ENCODE measurements at regions not wholly inside any gene's neighbourhood (a gene's known extent, or its start where the extent isn't known, plus 50 kb on each side); places are given as distances from the start of the nearest gene placed in this dataset.

GRCh38 chr3:4897765-4898453 lies 81.3 kb upstream of the BHLHE40 start:
- H3K27me3 ChIP-seq: no peaks in the 10 kb centered on the region
- no peak overlapping the region for H3K4me3 ChIP-seq
- H3K4me1 ChIP-seq: peaks cover 0 to 29% (median 7%) of the 10 kb centered on the region in 10 experiments; a peak in 12 of 20 replicates
- no peaks in the 10 kb centered on the region for H3K36me3 ChIP-seq
- peak overlapping the region in 3 of 11 experiments; percentile 3 to 54 (median 49); a peak in 4 of 22 replicates for H3K4me2 ChIP-seq
- H3K9me3 ChIP-seq (replicated peaks in 1 of 11): peaks cover 0 to 2% (median 0%) of the 10 kb centered on the region in 11 experiments; a peak in 1 of 22 replicates
- no peak for TF ChIP-seq Cebpa-rat (IDR thresholded peaks at IDR 0.05)
- H4K20me1 ChIP-seq: no peaks in the 10 kb centered on the region
- no peak overlapping the region for H3K27ac ChIP-seq
- no peak overlapping the region for H3K9ac ChIP-seq

GRCh38 chr3:4898454-4899313 lies 80.6 kb upstream of the BHLHE40 start:
- no peaks in the 10 kb centered on the region for H3K36me3 ChIP-seq
- H3K27ac ChIP-seq: no peak overlapping the region
- H3K27me3 ChIP-seq: no peaks in the 10 kb centered on the region
- H3K9ac ChIP-seq: no peak overlapping the region
- no peaks in the 10 kb centered on the region for H3K9me3 ChIP-seq (replicated peaks in 1 of 11)
- peak overlapping the region in 3 of 11 experiments; percentile 3 to 54 (median 49); a peak in 4 of 22 replicates for H3K4me2 ChIP-seq
- no peaks in the 10 kb centered on the region for H4K20me1 ChIP-seq
- no peak for TF ChIP-seq Cebpa-rat (IDR thresholded peaks at IDR 0.05)
- H3K4me1 ChIP-seq: peaks cover 0 to 29% (median 2%) of the 10 kb centered on the region in 10 experiments; a peak in 12 of 20 replicates
- no peak overlapping the region for H3K4me3 ChIP-seq

- Histone ChIP-seq H3K27me3 (no peaks in the 10 kb centered on the region), H3K9me3 (replicated peaks in 1 of 11) (no peaks in the 10 kb centered on the region), H3K4me1 (peaks cover 0 to 34% (median 1%) of the 10 kb centered on the region in 10 experiments; a peak in 10 of 20 replicates), H3K4me3 (no peak overlapping the region), H3K36me3 (no peaks in the 10 kb centered on the region), H3K9ac (no peak overlapping the region), H4K20me1 (no peaks in the 10 kb centered on the region), H3K4me2 (no peak overlapping the region), H3K27ac (no peak overlapping the region)
- no peak for TF ChIP-seq Cebpa-rat (IDR thresholded peaks at IDR 0.05)
Measured at GRCh38 chr3:4899710-4900109, 79.5 kb upstream of the BHLHE40 start.

GRCh38 chr3:4900298-4900697 lies 78.9 kb upstream of the BHLHE40 start:
- no peak overlapping the region for H3K4me2 ChIP-seq
- H3K27me3 ChIP-seq: no peaks in the 10 kb centered on the region
- H3K4me1 ChIP-seq: peaks cover 0 to 39% (median 6%) of the 10 kb centered on the region in 10 experiments; a peak in 10 of 20 replicates
- no peak for TF ChIP-seq Cebpa-rat (IDR thresholded peaks at IDR 0.05)
- no peaks in the 10 kb centered on the region for H4K20me1 ChIP-seq
- no peak overlapping the region for H3K4me3 ChIP-seq
- H3K36me3 ChIP-seq: no peaks in the 10 kb centered on the region
- H3K9me3 ChIP-seq (replicated peaks in 1 of 11): no peaks in the 10 kb centered on the region
- no peak overlapping the region for H3K27ac ChIP-seq
- H3K9ac ChIP-seq: no peak overlapping the region

- H3K4me1 ChIP-seq: peaks cover 0 to 13% (median 6%) of the 10 kb centered on the region in 10 experiments; a peak in 9 of 20 replicates
- no peak overlapping the region for H3K4me3 ChIP-seq
- H3K36me3 ChIP-seq: no peaks in the 10 kb centered on the region
- H3K4me2 ChIP-seq: peak overlapping the region in 7 of 11 experiments; percentile 7 to 51 (median 21); a peak in 8 of 22 replicates
- no peaks in the 10 kb centered on the region for H4K20me1 ChIP-seq
- no peaks in the 10 kb centered on the region for H3K9me3 ChIP-seq (replicated peaks in 1 of 11)
- peak in 8 of 11 experiments; percentile 80 to 99 (median 92); a peak in 12 of 22 replicates for TF ChIP-seq Cebpa-rat (IDR thresholded peaks at IDR 0.05)
- H3K27ac ChIP-seq: no peak overlapping the region
- H3K27me3 ChIP-seq: no peaks in the 10 kb centered on the region
- no peak overlapping the region for H3K9ac ChIP-seq
Measured at GRCh38 chr3:4904811-4905695, 74.2 kb upstream of the BHLHE40 start.

GRCh38 chr3:4906107-4906621 lies 73.1 kb upstream of the BHLHE40 start:
- H3K9me3 ChIP-seq (replicated peaks in 1 of 11): no peaks in the 10 kb centered on the region
- no peak overlapping the region for H3K4me2 ChIP-seq
- H3K4me3 ChIP-seq: no peak overlapping the region
- no peaks in the 10 kb centered on the region for H3K27me3 ChIP-seq
- H4K20me1 ChIP-seq: no peaks in the 10 kb centered on the region
- no peak overlapping the region for H3K27ac ChIP-seq
- TF ChIP-seq Cebpa-rat (IDR thresholded peaks at IDR 0.05): no peak
- H3K36me3 ChIP-seq: no peaks in the 10 kb centered on the region
- H3K4me1 ChIP-seq: peaks cover 0 to 13% (median 6%) of the 10 kb centered on the region in 10 experiments; a peak in 9 of 20 replicates
- H3K9ac ChIP-seq: no peak overlapping the region

GRCh38 chr3:4907050-4907449 lies 72.2 kb upstream of the BHLHE40 start:
- Histone ChIP-seq H3K9ac (no peak overlapping the region), H3K27me3 (no peaks in the 10 kb centered on the region), H3K27ac (no peak overlapping the region), H3K4me2 (no peak overlapping the region), H3K9me3 (replicated peaks in 1 of 11) (no peaks in the 10 kb centered on the region), H4K20me1 (no peaks in the 10 kb centered on the region), H3K36me3 (no peaks in the 10 kb centered on the region), H3K4me1 (peaks cover 0 to 13% (median 6%) of the 10 kb centered on the region in 10 experiments; a peak in 9 of 20 replicates), H3K4me3 (no peak overlapping the region)
- no peak for TF ChIP-seq Cebpa-rat (IDR thresholded peaks at IDR 0.05)

- no peak overlapping the region for H3K27ac ChIP-seq
- no peaks in the 10 kb centered on the region for H3K36me3 ChIP-seq
- peaks cover 0 to 2% (median 0%) of the 10 kb centered on the region in 11 experiments; a peak in 2 of 22 replicates for H3K9me3 ChIP-seq (replicated peaks in 1 of 11)
- peaks cover 0 to 13% (median 6%) of the 10 kb centered on the region in 10 experiments; a peak in 9 of 20 replicates for H3K4me1 ChIP-seq
- H4K20me1 ChIP-seq: no peaks in the 10 kb centered on the region
- no peak overlapping the region for H3K4me2 ChIP-seq
- H3K4me3 ChIP-seq: no peak overlapping the region
- H3K27me3 ChIP-seq: no peaks in the 10 kb centered on the region
- H3K9ac ChIP-seq: no peak overlapping the region
- TF ChIP-seq Cebpa-rat (IDR thresholded peaks at IDR 0.05): no peak
Measured at GRCh38 chr3:4907643-4908432, 71.4 kb upstream of the BHLHE40 start.
